Adrenal gland (tissue), 5 donors: ENCODE measurements at regions not wholly inside any gene's neighbourhood (a gene's known extent, or its start where the extent isn't known, plus 50 kb on each side); places are given as distances from the start of the nearest gene placed in this dataset.

Source experiments
- CTCF ChIP-seq, 6 experiments: fragments of 450-650 bp in 4 of 6; fragments of 200-600 bp in 2 of 6; sonication (generic) in 1 of 6; IDR thresholded peaks; 1 replicate in 5 of 6; 2 replicates in 1 of 6; pipeline versions ENCODE4 v1.5.1 to v1.8.0; 2016 to 2021; ENCODE audit warnings: antibody characterized with exemption in 6 of 6, mild to moderate bottlenecking in 2 of 6, moderate library complexity in 1 of 6
- POLR2A ChIP-seq, 2 donors: fragments of 450-650 bp; IDR thresholded peaks; one replicate each; pipeline ENCODE4 v1.6.1; 2017; ENCODE audit warnings: antibody characterized with exemption in 2 of 2, mild to moderate bottlenecking in 2 of 2, moderate library complexity in 1 of 2
- donor health status: DM: no; HTN: no; CAD: no.

GRCh38 chr1:189150624-189151023 is 1327.0 kb downstream of the BRINP3 start:
- TF ChIP-seq POLR2A (IDR thresholded peaks at IDR 0.05) (no peak), CTCF (IDR thresholded peaks at IDR 0.05) (no peak)
